Suprapubic skin (tissue), 4 donors: ENCODE measurements at regions not wholly inside any gene's neighbourhood (a gene's known extent, or its start where the extent isn't known, plus 50 kb on each side); places are given as distances from the start of the nearest gene placed in this dataset.
A peak's percentile ranks its signal among the peaks of the same experiment; 100 is the strongest.
"Not testable (repeated sequence)": the region's sequence is repeated elsewhere in the genome, so short reads cannot be mapped to it uniquely, and the experiment has no call there.

ENCODE experiments used
- DNase-seq, 2 donors: peaks; one replicate each; pipeline ENCODE4 v3.0.0-alpha.2; 2019; ENCODE audit warnings: low spot score in 2 of 2
- H3K27ac ChIP-seq: fragments of 200-600 bp; sonication (generic); one replicate; pipeline ENCODE4 v1.5.1; 2019
- H3K27me3 ChIP-seq: fragments of 200-600 bp; sonication (generic); one replicate; pipeline ENCODE4 v1.5.1; 2019
- H3K36me3 ChIP-seq: fragments of 200-600 bp; sonication (generic); one replicate; pipeline ENCODE4 v1.5.1; 2019
- H3K4me1 ChIP-seq: fragments of 200-600 bp; sonication (generic); one replicate; pipeline ENCODE4 v1.5.1; 2019
- H3K4me3 ChIP-seq: fragments of 200-600 bp; sonication (generic); one replicate; pipeline ENCODE4 v1.5.1; 2019; ENCODE audit warnings: mild to moderate bottlenecking
- H3K9me3 ChIP-seq: fragments of 200-600 bp; sonication (generic); one replicate; pipeline ENCODE4 v1.5.1; 2019
- CTCF ChIP-seq, 2 donors: fragments of 200-600 bp in 1 of 2; fragments of 450-650 bp in 1 of 2; sonication (generic) in 1 of 2; IDR thresholded peaks; one replicate each; pipeline ENCODE4 v1.5.1; 2016 to 2019; ENCODE audit warnings: antibody characterized with exemption in 2 of 2, mild to moderate bottlenecking in 1 of 2, moderate library complexity in 1 of 2
- EP300 ChIP-seq: sonication (generic); formaldehyde crosslinking; IDR thresholded peaks from one replicate; pipeline ENCODE4 v1.6.1; 2017; ENCODE audit warnings: antibody characterized with exemption
- POLR2A ChIP-seq, 2 donors: fragments of 450-650 bp; IDR thresholded peaks; one replicate each; pipeline ENCODE4 v1.6.1; 2017; ENCODE audit warnings: antibody characterized with exemption in 2 of 2, mild to moderate bottlenecking in 2 of 2, moderate library complexity in 2 of 2
- POLR2AphosphoS5 ChIP-seq, 3 donors: sonication (generic); formaldehyde crosslinking; IDR thresholded peaks; one replicate each; pipeline ENCODE4 v1.6.1; 2017; ENCODE audit warnings: antibody characterized with exemption in 3 of 3
- WGBS: methylation state at CpG from one replicate; pipeline ENCODE4 v1.1.5; 2018; 5-methylcytosine and 5-hydroxymethylcytosine counted together

- Histone ChIP-seq H3K36me3 (no peaks in the 10 kb centered on the region), H3K4me1 (no peaks in the 10 kb centered on the region), H3K27me3 (no peaks in the 10 kb centered on the region), H3K27ac (no peak overlapping the region), H3K9me3 (peaks cover 81% of the 10 kb centered on the region), H3K4me3 (no peak overlapping the region)
- DNase-seq, result peak in 1 of 2 donors; percentile 29
- TF ChIP-seq POLR2AphosphoS5 (IDR thresholded peaks at IDR 0.05) (no peak), EP300 (no peak), POLR2A (IDR thresholded peaks at IDR 0.05) (no peak), CTCF (IDR thresholded peaks at IDR 0.05) (no peak)
- WGBS, result 83% methylated on average over 8 of the region's 8 CpGs
Observed at GRCh38 chr12:34406996-34407300, 384.7 kb downstream of the ALG10 start.

GRCh38 chr12:34407813-34408212 lies 385.5 kb downstream of the ALG10 start:
- Histone ChIP-seq H3K4me1 (no peaks in the 10 kb centered on the region), H3K27ac (no peak overlapping the region), H3K36me3 (no peaks in the 10 kb centered on the region), H3K9me3 (peaks cover 79% of the 10 kb centered on the region), H3K4me3 (no peak overlapping the region), H3K27me3 (no peaks in the 10 kb centered on the region)
- DNase-seq, result no peak
- WGBS, result 82% methylated on average over 5 of the region's 5 CpGs
- no peak for TF ChIP-seq CTCF (IDR thresholded peaks at IDR 0.05)
- TF ChIP-seq POLR2AphosphoS5 (IDR thresholded peaks at IDR 0.05), result no peak
- TF ChIP-seq EP300, result no peak
- no peak for TF ChIP-seq POLR2A (IDR thresholded peaks at IDR 0.05)

- H3K27me3 ChIP-seq, H3K4me1 ChIP-seq, H3K36me3 ChIP-seq, H3K27ac ChIP-seq, H3K9me3 ChIP-seq, H3K4me3 ChIP-seq: not testable (repeated sequence)
- WGBS, result 73% methylated on average over 4 of the region's 4 CpGs
- peak in 1 of 2 donors; percentile 30 for DNase-seq
Observed at GRCh38 chr12:34431509-34431908, 409.2 kb downstream of the ALG10 start.
